CD4-positive, alpha-beta T cell (primary cell): ENCODE measurements at regions not wholly inside any gene's neighbourhood (a gene's known extent, or its start where the extent isn't known, plus 50 kb on each side); places are given as distances from the start of the nearest gene placed in this dataset.

Experiments used
- ATAC-seq: fragments of 200-7000 bp; cut with Tn5 transposase; one replicate; pipeline ENCODE4 v1.10.0; 2022; ENCODE audit warnings: mild to moderate bottlenecking; ENCODE audit not compliant: poor library complexity
- CTCF ChIA-PET: fragments of 350-600 bp; sonication (Branson Sonifier 250); formaldehyde crosslinking; loops from one replicate; lab custom pipeline; 2021; ENCODE audit warnings: antibody characterized with exemption, inconsistent platforms; lab: Charles Lee
- POLR2A ChIA-PET: fragments of 350-600 bp; sonication (Branson Sonifier 250); formaldehyde crosslinking; loops from one replicate; lab custom pipeline; 2021; ENCODE audit warnings: antibody characterized with exemption, inconsistent platforms; lab: Charles Lee
- DNase-seq, 14 experiments: peaks; one replicate each; pipeline ENCODE4 v3.0.0-alpha.2; 2013 to 2020; ENCODE audit warnings: mixed read lengths in 2 of 14
- H3K27ac ChIP-seq, 2 donors: one replicate each; pipeline versions ENCODE4 v1.5.1 to v1.7.0; 2013; ENCODE audit warnings: low read length in 2 of 2, low read depth in 1 of 2, mild to moderate bottlenecking in 1 of 2
- H3K27me3 ChIP-seq, 2 experiments: 1 replicate in 1 of 2; 2 replicates in 1 of 2; pipeline versions ENCODE4 v1.6.1 to v1.7.0; 2013; ENCODE audit warnings: low read length in 2 of 2, control low read depth in 1 of 2, mild to moderate bottlenecking in 1 of 2, moderate library complexity in 1 of 2; ENCODE audit not compliant: insufficient read depth in 2 of 2, control insufficient read depth in 1 of 2
- H3K36me3 ChIP-seq: one replicate; pipeline ENCODE4 v1.6.1; 2013; ENCODE audit warnings: low read length, control low read depth; ENCODE audit not compliant: insufficient read depth
- H3K4me1 ChIP-seq: one replicate; pipeline ENCODE4 v1.6.1; 2013; ENCODE audit warnings: low read length, control low read depth; ENCODE audit not compliant: insufficient read depth
- H3K4me3 ChIP-seq: one replicate; pipeline ENCODE4 v1.5.1; 2013; ENCODE audit warnings: mild to moderate bottlenecking, low read length, moderate library complexity
- H3K9me3 ChIP-seq, 2 experiments: 1 replicate in 1 of 2; 2 replicates in 1 of 2; pipeline versions ENCODE4 v1.6.1 to v1.7.0; 2013; ENCODE audit warnings: low read length in 2 of 2, mild to moderate bottlenecking in 2 of 2, control low read depth in 1 of 2, moderate library complexity in 1 of 2; ENCODE audit not compliant: control insufficient read depth in 1 of 2, insufficient read depth in 1 of 2
- H3K27ac Mint-ChIP-seq: one replicate; pipeline ENCODE4 v1.8.0; 2020; ENCODE audit warnings: mixed read lengths
- H3K27me3 Mint-ChIP-seq: one replicate; pipeline ENCODE4 v1.8.0; 2021; ENCODE audit warnings: mixed read lengths
- H3K36me3 Mint-ChIP-seq: one replicate; pipeline ENCODE4 v1.8.0; 2021; ENCODE audit warnings: low read depth, mixed read lengths
- H3K4me1 Mint-ChIP-seq: one replicate; pipeline ENCODE4 v1.8.0; 2021; ENCODE audit warnings: low read depth, mixed read lengths
- H3K4me3 Mint-ChIP-seq: one replicate; pipeline ENCODE4 v1.8.0; 2020; ENCODE audit warnings: mild to moderate bottlenecking, mixed read lengths
- H3K9me3 Mint-ChIP-seq: one replicate; pipeline ENCODE4 v1.8.0; 2020; ENCODE audit warnings: mixed read lengths
- intact Hi-C, 2 experiments: fragments of 100-400 bp; cut with DNase I in 1 of 2; cut with micrococcal nuclease in 1 of 2; formaldehyde crosslinking; loops; one replicate each; pipeline versions ENCODE4 v1.15.1 to v1.9.0; 2023 to 2025; cut with DNase I, micrococcal nuclease
- TF ChIP-seq, protein P1 (sequence below): fragments of 200-600 bp; IDR thresholded peaks from one replicate; pipeline ENCODE4 v1.8.0; 2022; ENCODE audit warnings: antibody characterized with exemption, mild to moderate bottlenecking

DNA sequence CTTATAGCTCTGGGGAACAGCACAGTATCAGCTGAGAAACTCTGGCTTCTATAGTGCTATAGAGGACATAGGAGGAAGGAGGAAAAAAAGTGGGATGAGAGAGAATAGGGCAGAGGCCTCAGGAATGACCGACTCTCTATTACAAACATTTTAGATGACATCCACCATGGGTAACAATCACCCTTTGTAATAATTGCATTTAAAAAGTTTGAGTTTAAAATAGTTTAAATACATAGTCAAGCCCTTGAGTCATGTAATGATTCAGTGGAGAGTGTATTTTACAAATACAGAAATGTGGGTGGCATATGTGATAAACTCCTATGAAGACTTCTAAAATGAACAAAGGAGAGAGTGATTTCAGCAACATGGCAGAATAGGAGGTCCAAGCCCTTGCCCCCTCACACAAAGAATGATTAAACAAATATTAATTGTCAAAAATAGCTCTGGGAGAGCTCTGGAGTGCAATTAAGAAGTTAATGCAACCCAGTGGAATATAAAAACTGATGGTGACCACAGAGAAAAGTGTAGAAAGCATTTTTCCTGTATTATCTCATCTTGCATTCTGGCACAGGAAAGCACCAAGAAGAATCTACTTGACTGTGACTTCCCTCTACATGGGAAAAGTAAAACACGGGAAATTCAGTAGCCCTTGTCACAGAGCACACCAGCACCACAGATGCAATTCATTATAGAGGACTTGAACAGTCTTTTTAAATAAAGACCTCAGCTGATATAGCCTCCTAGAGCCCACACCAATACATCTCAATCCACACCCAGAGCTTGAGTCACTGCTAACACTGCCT, 569.0 kb upstream of the SORCS1 start:
- Histone ChIP-seq H3K4me1 (no peaks in the 10 kb centered on the region), H3K27ac (no peak overlapping the region), H3K4me3 (no peak overlapping the region), H3K36me3 (no peaks in the 10 kb centered on the region), H3K9me3 (peaks cover 13% of the 10 kb centered on the region in 2 experiments), H3K27me3 (no peaks in the 10 kb centered on the region)
- Mint-ChIP-seq H3K4me1 (no peaks in the 10 kb centered on the region), H3K27ac (no peak overlapping the region), H3K36me3 (no peaks in the 10 kb centered on the region), H3K9me3 (peaks cover 22% of the 10 kb centered on the region), H3K4me3 (no peak overlapping the region), H3K27me3 (no peaks in the 10 kb centered on the region)
- TF ChIP-seq, protein P1, sequence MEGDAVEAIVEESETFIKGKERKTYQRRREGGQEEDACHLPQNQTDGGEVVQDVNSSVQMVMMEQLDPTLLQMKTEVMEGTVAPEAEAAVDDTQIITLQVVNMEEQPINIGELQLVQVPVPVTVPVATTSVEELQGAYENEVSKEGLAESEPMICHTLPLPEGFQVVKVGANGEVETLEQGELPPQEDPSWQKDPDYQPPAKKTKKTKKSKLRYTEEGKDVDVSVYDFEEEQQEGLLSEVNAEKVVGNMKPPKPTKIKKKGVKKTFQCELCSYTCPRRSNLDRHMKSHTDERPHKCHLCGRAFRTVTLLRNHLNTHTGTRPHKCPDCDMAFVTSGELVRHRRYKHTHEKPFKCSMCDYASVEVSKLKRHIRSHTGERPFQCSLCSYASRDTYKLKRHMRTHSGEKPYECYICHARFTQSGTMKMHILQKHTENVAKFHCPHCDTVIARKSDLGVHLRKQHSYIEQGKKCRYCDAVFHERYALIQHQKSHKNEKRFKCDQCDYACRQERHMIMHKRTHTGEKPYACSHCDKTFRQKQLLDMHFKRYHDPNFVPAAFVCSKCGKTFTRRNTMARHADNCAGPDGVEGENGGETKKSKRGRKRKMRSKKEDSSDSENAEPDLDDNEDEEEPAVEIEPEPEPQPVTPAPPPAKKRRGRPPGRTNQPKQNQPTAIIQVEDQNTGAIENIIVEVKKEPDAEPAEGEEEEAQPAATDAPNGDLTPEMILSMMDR = no peak
- ChIA-PET POLR2A (no interaction called here), CTCF (no interaction called here)
- ATAC-seq (no peak), DNase-seq (no peak)
- intact Hi-C loops = no loop called here

DNA sequence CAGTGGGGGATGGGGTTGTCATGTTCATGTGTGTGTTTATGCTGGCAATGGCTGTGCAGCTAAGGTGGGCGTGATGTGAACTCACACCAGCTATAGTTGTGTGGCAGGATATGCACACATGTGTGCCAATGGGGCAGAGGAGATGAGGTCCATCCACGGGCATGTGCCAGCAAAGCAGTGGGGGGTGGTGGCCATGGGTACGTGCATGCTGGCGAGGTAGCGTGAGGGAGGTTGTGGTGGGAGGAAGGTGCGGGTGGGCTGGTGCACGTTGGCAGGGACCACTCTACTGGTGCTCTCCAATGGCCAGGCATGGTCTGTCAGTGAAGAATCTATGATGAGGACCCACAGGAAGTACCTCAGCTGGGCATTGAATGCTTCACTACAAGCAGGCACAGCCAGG, 567.5 kb upstream of the SORCS1 start:
- POLR2A ChIA-PET = no interaction called here
- intact Hi-C loops = no loop called here
- peaks cover 21% of the 10 kb centered on the region for H3K9me3 Mint-ChIP-seq

DNA sequence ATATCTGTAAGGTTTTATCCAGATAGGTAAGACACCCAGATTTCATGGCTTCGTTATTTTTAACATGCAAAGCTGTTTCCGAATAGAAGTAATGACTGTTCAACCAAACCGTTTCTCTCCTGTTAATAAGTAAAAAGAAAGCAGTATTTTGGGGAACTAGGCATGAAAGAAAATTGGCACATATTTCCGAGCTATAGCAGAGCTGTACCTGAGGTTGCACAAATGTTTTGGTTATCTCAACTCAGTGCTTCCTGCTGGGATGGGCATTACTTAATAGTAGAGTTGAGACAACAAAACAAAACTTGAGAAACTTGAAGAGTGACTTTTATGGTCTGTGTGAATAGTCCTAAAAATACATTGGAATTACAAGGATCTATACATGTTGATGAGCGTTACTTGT, 564.3 kb upstream of the SORCS1 start:
- Histone ChIP-seq H3K9me3 (peaks cover 7 to 16% of the 10 kb centered on the region in 2 experiments), H3K27me3 (no peaks in the 10 kb centered on the region), H3K4me3 (no peak overlapping the region), H3K4me1 (no peaks in the 10 kb centered on the region), H3K36me3 (no peaks in the 10 kb centered on the region), H3K27ac (no peak overlapping the region)
- TF ChIP-seq, protein P1 = no peak
- no peak overlapping the region for H3K27ac Mint-ChIP-seq
- POLR2A ChIA-PET = no interaction called here
- H3K36me3 Mint-ChIP-seq = no peaks in the 10 kb centered on the region
- CTCF ChIA-PET = no interaction called here
- DNase-seq (no peak), ATAC-seq (no peak)
- H3K4me3 Mint-ChIP-seq = no peak overlapping the region
- intact Hi-C loops = no loop called here
- no peaks in the 10 kb centered on the region for H3K27me3 Mint-ChIP-seq
- H3K9me3 Mint-ChIP-seq = peaks cover 11% of the 10 kb centered on the region
- no peaks in the 10 kb centered on the region for H3K4me1 Mint-ChIP-seq

More for the DNA sequence above, 567.5 kb upstream of the SORCS1 start:
- Mint-ChIP-seq H3K27ac (no peak overlapping the region), H3K27me3 (no peaks in the 10 kb centered on the region), H3K4me3 (no peak overlapping the region), H3K4me1 (no peaks in the 10 kb centered on the region), H3K36me3 (no peaks in the 10 kb centered on the region)
- DNase-seq (no peak), ATAC-seq (no peak)
- Histone ChIP-seq H3K4me1 (no peaks in the 10 kb centered on the region), H3K9me3 (peaks cover 13% of the 10 kb centered on the region in 2 experiments), H3K27me3 (no peaks in the 10 kb centered on the region), H3K27ac (no peak overlapping the region), H3K4me3 (no peak overlapping the region), H3K36me3 (no peaks in the 10 kb centered on the region)
- TF ChIP-seq, protein P1 = no peak
- CTCF ChIA-PET = no interaction called here
